ENCODE measurements at regions not wholly inside any gene's neighbourhood (a gene's known extent, or its start where the extent isn't known, plus 50 kb on each side); places are given as distances from the start of the nearest gene placed in this dataset.

DNA sequence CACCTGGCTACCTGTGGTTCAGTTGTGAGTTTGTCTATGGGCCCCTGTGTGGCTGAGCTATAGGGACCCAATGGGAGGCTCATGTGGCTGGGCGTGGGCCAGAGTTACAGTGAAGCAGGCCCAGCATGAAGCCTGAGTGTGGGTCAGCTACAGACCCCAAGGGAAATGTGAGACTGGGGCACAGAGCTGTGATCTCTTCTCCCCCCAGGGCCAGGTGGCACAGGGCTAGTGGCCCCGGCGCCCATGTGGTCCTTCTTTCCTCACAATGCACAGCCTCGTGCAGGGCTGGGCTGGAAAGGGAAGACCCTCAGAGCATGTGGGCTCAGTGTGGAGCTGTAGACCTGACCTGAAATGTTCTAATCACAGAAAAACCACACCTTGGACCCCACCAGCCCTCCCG is 71.6 kb upstream of the NECTIN1 start:
- TF ChIP-seq, protein P1, sequence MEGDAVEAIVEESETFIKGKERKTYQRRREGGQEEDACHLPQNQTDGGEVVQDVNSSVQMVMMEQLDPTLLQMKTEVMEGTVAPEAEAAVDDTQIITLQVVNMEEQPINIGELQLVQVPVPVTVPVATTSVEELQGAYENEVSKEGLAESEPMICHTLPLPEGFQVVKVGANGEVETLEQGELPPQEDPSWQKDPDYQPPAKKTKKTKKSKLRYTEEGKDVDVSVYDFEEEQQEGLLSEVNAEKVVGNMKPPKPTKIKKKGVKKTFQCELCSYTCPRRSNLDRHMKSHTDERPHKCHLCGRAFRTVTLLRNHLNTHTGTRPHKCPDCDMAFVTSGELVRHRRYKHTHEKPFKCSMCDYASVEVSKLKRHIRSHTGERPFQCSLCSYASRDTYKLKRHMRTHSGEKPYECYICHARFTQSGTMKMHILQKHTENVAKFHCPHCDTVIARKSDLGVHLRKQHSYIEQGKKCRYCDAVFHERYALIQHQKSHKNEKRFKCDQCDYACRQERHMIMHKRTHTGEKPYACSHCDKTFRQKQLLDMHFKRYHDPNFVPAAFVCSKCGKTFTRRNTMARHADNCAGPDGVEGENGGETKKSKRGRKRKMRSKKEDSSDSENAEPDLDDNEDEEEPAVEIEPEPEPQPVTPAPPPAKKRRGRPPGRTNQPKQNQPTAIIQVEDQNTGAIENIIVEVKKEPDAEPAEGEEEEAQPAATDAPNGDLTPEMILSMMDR (IDR thresholded peaks at IDR 0.05) = no peak
- no peak for TF ChIP-seq POLR2A (IDR thresholded peaks at IDR 0.05)

Measured in Peyer's patch (tissue), 4 donors.